Panc1 (cell line): ENCODE measurements at regions not wholly inside any gene's neighbourhood (a gene's known extent, or its start where the extent isn't known, plus 50 kb on each side); places are given as distances from the start of the nearest gene placed in this dataset.

Source experiments
- CTCF ChIP-seq: fragments of 450-650 bp; IDR thresholded peaks from 2 replicates; pipeline ENCODE4 v1.5.1; 2017; ENCODE audit warnings: mild to moderate bottlenecking
- POLR2AphosphoS5 ChIP-seq: IDR thresholded peaks from 2 replicates; pipeline ENCODE4 v1.6.1; 2012; ENCODE audit warnings: mild to moderate bottlenecking, low read depth, low read length, moderate library complexity
- SIN3A ChIP-seq: IDR thresholded peaks from 2 replicates; pipeline ENCODE4 v1.6.1; 2012; ENCODE audit warnings: low read depth, mild to moderate bottlenecking, low read length, moderate library complexity, borderline replicate concordance; ENCODE audit not compliant: insufficient read depth
- TCF7L2 ChIP-seq: IDR thresholded peaks from 2 replicates; pipeline ENCODE4 v1.6.1; 2011; ENCODE audit warnings: mild to moderate bottlenecking, low read depth, low read length, inconsistent platforms

- TF ChIP-seq CTCF (no peak), POLR2AphosphoS5 (no peak), SIN3A (no peak), TCF7L2 (no peak)
Measured at GRCh38 chr6:135673501-135674309, 176.2 kb upstream of the AHI1 start.
